ENCODE measurements at regions not wholly inside any gene's neighbourhood (a gene's known extent, or its start where the extent isn't known, plus 50 kb on each side); places are given as distances from the start of the nearest gene placed in this dataset.

DNA sequence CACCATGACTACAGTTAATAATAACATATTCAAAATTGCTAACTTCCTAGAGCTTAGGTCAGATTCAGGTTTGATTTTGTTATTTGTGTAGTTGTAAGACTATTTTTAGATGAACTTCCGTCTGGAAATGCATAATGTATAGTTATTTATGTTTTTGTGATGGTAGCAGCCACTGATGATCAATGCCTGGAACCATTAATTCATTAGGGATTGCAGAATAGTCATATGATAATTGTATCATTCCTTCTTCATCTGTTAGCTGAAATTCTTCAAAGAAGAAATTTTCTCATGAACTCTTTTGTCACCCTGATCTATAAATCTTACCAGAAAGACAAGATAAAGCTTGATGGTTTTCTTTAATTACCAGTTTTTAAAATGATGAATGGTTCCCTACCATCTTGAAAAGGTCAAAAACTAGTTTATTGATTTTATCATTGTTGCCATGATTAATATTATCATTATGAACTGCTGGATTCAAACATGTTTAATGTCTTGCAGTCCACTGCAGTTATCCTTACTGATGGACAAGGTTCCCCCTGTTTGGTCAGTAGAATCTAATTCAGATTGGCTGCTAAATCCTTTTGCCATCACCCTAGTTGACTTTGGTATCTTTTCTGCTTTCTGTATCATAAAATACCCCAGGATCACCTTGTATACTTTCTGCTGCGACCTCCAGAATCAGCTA is 433.3 kb downstream of the GPAM start:
- no peak for DNase-seq

DNA sequence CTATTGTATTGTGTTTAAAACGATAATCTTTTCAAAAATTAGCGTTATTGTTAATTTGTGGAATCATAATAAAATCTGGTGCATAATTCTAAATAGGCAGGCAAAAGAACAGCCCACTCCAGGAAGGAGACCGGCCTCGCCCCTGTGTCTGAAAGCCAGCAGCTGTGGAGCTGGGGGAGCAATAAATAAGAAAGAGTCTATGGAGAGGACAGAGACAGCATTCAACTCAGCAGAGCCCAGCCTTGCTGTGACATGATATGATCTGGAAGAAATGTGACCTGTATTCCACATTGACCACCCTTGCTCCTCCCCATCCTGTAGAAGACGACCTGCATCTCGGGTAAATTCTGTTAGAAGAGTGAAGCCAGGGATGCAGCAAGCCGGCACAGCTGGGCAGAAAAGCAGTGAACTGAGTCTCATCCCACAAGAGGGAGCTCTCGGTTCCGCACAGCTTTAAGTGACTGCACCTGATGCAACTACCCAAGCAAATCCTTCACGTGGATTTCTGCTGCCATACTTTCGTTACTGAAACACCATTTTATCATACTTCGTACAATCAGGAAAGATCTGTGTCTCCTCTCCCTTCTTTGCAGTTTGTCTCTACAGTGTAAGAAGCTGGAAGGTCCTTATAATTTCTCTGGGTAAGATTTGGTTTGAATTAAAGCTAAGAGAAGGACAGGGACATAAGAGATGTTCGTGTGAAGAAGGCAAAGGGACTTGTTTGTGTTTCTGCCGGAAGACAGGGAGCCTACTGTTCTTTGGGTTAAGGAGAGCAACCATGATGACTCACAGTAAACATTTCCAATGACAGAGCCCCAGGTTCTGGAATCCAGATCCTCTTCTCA is 427.1 kb downstream of the GPAM start:
- DNase-seq, result peak; percentile 65

DNA sequence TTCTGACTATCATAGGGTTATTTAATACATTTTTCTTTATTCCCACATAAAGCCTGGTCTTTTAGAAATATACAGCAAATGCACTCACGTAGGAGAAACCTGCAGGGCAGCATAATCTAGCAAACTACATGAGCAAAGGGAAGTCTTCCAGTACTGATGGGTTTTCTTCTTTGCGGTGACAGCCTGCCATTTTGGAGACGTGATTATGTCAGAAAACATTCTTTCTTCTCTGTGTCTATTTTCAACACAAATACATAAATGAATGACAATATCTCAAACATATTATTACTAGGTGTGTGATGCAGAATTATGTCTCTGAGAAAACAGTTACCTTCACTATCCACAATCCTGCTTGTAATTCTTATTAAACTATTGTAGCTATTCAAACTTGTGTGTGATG is 425.0 kb downstream of the GPAM start:
- no peak for DNase-seq

DNA sequence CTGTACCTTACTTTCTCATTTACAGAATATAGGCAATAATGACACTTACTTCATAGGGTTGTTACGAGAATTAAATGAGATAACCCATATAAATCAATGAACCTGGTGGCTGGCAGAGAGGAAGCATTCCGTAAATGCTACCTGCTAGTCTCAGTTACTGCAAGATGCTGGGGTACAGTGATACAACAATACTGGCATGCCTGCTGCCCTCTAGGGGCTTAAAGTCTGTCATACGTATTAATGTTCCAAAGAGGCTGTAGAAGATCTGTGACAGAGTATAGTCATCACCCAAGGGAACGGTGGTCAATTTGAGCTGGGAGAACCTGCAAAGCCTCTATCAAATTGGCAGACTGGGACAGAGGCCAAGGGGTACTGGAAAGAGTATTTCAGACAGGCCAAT is 421.5 kb downstream of the GPAM start:
- no peak for DNase-seq

DNA sequence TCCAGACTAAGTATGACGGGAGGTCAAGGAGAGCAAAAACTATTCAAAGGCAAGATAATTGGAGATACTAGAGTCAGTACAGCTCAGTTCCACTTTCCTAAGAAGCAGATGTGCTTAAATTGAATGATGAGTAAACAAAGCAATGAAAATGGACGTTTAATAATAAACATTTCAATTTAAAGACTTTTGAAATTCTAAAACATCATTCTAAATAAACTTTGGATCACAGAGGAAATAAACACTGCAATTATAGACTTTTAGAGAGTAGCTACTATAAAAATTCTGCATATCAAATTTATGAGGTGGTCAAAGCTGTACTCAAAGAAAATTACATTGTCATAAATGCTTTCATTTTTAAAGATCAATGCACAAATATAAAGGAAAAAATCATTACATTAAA is 418.3 kb downstream of the GPAM start:
- no peak for DNase-seq

DNA sequence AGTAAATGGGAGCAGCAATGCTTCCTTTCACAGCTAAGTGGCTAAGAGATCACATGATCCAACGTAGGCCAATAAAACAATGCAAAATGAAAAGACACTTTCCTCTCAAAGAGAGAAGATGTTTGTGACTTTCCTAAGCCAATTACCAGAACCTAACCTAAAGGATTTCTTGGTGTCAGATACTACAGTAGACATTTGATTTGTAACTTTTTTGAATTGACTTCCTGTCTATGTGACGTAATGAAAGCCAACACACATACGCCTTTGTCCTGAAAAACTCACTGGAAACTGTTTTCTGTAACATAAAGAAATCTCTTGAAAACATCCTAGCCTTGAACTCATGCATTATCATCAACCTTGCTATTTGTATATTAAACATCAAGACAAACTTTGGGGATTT is 417.1 kb downstream of the GPAM start:
- no peak for DNase-seq

DNA sequence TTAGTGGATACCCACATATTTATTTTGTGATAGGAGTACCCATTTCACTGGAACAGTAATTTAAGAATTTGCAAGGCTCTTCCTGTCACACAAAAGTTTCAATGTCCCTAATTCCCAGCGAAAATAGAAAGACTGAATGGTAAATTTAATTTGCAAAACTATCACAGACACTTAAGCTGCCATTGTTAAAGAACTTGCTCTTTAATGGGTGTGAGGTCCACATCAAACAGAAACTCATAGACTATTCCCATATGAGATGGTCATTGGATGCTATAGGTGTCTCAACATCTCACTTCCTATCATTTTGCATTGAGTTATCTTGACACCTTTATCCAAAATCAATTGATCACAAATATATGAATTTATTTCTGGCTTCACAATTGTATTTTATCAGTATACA is 415.9 kb downstream of the GPAM start:
- DNase-seq, result no peak

DNA sequence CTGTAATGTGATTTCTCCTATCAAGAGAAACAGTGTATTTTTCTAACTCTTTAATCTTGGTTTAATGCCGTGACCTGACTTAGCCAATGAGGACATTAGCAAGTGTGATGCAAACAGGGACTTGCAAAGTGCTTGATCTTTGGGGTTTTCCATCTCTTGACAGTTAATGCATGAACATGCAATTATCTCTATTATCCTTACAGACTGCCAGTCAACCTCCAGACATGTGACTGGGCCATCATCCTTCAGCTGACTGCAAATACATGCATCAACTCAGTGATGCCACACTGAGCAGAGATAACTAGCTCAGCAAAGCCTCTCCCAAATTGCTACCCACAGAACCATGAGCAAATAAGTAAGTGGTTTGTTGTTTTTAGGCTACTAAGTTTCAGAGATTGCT is 409.6 kb downstream of the GPAM start:
- DNase-seq, result no peak

DNA sequence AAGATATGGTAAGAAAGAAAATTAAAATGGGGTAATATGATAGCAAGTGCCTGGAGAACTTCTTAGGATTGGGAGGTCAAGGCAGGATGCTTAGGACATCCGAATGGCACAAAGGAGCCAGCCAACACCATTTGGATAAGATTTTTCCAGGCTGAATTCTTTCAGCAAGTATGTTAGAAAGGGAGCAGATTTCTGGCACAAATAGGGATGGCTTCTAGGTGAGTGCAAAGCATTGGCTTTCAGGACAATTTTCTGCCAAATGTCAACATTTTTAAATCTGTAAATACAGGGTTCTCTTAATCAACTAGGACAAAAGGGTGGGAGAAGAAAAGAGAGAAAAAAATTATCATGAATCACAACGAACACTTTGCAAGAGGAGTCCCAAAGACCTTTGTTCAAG is 409.1 kb downstream of the GPAM start:
- DNase-seq, result no peak

DNA sequence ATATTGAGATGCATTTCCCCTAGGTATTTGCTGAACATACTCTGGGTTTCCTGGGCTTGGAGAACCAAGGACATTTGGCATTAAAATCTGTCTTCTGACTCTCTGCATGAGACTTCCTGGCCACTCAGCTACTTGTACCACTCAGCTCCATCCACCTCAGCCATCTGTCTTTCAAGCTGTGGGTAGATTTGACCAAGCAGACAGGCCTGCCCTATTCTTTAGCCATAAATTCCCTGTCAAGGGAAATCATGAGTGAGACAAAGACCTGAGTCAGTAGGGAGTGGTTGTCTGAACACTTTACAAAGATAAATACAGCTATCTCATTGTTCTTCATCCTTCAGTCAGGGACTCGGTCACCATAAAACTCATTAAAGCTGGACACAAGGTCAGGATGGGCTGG is 399.1 kb downstream of the GPAM start:
- DNase-seq, result no peak

DNA sequence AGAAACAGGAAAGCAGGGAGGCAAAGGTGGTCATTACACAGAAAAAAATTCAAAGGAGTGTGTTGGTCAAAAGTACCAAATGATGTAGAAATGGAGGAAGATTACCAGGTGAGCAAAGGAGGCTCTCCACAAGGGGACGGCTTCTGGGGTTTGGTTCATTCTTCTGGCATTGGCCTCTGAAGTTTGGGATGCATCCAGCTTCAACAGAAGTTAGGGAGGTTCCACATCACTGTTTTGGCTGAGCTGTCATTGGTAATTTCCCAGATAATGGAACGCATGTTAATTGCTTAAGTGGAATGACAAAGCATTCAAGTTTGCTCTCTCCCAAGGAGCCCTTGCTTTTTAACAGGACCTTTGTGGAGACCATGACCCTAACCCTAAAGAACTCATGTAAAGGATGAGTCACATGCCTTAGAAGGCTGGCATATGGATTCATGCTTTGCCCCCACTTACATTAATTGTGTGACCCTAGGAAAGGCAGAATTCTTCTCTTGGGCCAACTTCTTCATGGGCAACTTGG is 398.6 kb downstream of the GPAM start:
- no peak for DNase-seq

DNA sequence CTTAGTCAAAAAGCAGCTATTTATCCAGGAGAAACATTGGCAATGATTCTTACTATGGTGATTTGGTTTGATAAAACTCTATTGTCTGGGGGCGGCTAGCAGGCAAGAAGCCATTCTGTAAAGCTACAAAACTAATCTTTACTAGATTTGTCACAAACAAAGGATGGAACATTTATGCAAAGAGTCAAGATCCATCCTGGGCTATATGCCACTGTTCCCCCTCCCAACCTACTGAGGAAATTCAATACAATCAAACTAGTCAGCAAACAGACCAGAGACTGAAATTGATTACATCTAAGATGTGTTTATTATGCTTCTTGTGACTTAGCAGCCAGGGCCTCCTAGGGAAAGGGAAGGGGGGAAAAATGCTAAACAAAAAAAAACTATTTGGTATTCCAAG is 397.6 kb downstream of the GPAM start:
- no peak for DNase-seq

DNA sequence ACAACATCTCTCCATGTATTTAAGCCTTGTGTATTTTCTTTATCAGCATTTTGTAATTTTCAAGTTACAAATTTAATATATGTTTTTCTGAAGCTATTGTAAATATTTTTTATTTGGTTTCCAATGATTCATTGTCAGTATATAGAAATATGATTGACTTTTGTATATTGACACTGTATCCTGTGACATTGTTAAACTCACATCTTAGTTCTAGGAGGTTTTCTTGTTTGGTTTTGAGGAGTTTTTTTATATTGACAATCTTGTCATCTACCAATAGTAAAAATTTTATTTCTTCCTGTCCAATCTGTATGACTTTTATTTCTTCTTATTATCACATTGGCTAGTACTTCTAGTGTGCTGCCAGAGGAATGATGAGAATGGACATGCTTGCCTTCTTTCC is 393.7 kb downstream of the GPAM start:
- DNase-seq, result no peak

DNA sequence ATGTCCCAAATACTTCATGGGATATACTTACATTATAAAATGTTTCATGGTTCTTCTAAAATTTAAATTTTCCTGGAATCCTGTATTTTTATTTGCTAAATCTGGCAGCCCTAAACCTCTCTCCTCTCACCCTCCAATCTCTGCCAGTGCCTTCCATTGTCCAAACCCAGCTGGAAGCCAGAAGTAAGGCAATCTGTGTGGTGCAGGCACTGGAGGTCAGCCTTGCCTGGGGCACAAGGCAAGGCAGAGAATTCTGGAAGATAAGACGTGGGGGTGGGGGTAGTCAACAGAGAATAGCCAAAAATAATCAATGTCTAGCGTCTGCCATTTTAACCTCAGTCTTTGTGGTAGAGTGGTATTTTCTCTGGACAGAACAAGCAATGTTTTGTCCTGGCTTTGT is 381.7 kb downstream of the GPAM start:
- no peak for DNase-seq

DNA sequence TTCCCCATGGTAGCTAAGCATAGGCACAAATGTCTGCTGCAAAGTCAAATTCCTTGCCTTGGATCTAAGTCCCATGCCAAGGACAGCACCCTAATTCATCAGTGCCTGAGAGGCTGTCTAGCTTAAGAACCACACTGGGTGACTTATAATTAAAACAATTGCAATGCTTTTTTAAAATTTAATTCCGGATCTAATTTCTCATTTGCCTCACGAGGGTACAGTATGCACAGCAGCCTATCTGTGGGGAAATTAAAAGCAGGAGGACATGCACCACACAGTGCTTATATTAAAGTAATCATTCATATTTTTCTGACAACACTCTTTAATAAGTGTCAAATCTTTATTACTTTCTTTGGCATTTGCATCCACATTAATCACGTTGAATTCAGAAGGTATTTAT is 378.8 kb downstream of the GPAM start:
- no peak for DNase-seq

DNA sequence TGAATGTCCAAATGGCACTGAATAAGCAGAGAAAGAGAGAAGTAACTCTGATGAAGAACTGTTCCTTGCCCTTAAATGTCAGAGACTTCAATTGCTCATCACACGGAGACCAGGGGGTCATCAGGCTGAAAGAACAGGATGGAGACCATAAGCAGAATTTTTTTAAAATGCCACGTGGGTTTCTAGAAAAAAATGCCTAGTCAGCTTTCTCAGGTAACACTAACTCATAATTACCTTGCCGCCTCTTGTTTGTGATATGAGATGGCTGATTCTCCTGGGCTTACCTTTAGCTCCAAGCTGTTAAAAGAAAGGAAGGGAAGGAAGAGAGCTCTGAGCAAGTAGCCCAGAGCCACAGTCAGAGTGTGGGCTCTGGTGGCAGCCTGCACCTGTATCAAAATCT is 372.0 kb downstream of the GPAM start:
- DNase-seq, result no peak

DNA sequence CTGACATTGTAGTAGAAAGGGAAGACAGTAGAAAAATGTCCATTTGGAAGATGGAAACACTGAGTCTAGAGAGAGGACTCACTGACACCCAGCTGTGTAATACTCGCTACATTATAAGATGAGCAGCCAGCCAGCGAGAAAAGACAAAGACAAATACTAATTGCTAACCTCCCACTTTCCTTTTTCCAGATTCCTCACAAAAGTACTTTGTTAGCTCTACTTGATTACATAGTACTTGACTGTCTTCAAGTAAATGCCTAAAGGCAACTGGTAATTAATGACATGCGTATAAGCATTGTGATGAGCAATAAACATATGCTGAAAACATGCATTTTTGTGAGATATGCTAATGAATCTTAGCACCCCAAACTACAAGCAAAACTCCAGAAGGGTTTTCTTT is 363.1 kb downstream of the GPAM start:
- DNase-seq, result no peak

DNA sequence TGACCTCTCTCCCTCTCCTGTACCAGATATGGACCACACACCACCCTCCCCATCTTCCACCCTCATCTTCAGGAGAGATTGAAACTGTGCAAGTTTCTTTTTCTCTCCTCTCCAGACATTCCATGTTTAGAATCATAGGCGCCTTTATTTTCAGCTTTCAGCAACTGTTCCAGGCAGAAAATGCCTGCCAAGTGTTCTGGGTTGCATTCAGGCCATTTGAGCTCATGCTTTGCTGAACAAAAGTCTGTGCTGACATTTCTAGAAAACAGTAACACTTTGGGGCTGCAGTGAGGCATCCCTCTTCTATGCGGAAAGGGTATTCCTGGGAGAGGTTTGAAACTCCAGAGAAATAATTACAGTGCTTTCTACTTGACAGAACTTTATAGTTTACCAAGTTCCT is 361.7 kb downstream of the GPAM start:
- no peak for DNase-seq

DNA sequence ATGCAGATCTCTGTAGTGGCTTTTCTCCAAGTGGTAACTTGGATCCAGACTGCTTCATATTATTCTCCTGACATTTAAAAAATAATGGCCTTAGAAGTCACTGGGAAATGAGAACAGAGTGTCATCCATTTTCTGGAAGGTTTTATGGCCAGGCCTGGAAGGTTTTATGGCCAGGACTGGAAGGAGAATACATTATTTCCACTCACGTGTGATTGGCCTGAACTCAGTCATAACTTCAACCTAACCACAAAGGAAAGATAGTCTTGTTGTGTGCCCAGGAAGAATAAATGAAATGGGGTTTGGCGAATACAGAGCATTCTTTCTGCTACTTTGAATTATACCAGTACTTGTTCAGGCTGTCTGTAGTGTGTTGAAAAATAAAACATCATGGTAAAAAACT is 360.9 kb downstream of the GPAM start:
- DNase-seq, result peak; percentile 40

DNA sequence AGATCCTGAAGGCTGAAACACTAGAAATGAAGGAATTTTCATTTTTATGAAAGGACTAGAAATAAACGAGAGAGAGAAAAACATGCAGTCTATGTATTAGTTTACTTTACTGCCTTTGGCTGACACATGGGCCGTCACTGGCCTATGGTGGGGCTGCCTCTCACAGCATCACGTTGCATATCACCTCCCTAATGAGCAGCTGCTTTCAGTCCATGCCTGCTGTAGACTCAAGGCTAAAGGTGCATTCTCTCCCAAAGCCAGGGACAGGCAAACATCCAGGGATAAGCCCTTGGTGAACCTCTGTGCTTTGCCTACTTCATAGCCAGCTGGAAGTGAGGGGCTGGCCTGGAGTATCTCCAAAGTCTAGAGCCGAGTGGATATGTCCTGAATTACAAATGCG is 359.4 kb downstream of the GPAM start:
- no peak for DNase-seq

DNA sequence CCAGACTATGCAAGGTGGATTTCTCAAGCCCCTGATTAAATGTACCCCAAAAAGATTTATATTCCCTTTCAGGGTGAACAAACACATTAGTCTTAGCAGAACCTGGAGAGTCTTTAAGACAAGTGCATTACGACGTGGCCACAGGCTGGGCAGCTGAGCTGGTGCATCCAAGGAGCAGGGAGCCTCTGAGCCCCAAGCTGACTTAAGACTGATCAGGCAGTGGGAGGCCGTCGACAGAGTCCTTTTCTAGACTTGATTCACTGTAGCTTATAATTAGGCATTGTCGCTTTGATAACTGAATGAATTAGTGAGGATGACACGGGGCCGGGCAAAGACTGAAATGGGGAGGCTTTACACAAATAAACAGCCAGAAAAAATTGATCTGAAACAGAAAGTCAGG is 353.2 kb downstream of the GPAM start:
- DNase-seq, result no peak

DNA sequence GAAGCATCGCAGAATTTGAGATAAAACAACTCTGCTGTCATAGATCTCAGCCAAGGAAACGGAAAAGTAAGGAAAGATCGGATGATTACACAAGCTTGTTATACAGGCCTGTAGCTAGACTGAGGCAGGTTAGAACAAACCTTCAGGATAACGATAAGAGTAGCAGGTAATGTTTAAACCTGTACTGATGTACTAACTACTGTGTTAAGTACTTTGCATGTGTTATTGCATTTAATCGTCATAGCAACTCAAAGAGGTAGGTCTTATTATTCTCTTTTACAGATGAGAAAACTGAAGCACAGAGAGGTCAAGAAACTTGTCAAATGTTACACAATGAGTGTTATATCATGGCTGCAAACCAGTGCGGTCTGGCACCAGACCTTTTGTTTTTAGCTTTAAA is 352.5 kb downstream of the GPAM start:
- no peak for DNase-seq

DNA sequence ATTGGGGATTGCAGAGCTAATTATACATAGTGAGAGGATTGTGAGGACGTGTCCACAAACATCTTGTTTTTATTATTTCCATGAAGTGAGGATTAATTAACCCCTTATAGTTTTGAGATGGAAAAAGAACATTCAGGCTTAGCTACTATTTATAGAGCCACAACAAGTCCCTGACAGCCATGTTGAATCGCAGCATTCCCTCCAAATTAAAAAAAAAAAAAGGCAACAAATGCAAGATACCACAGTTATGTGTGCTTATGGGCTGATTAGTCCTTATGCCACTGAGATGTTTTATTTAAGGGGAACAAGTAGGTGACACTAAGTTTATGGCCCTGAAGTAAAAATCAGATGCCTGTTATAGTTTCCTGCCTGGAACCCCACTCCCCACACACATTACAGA is 350.3 kb downstream of the GPAM start:
- peak; percentile 35 for DNase-seq

DNA sequence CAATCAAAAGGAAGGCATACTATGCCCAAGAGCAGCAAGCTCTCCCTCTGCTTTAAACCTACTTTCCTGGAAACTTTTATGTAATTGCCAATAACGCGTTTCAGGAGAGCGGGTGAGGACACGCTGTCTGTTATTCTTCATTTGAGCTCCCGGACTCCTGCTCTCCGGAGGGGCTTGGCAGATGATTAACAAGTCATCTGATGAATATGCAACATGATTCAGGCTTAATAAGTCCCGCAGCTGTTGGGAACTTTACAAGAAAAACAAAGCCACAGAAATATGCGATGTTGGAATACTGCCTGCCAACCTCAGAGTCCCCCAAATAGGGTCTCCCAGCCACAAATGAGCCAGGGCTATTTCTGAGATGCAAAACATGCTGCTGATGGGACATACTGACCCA is 348.0 kb downstream of the GPAM start:
- DNase-seq, result peak; percentile 97

DNA sequence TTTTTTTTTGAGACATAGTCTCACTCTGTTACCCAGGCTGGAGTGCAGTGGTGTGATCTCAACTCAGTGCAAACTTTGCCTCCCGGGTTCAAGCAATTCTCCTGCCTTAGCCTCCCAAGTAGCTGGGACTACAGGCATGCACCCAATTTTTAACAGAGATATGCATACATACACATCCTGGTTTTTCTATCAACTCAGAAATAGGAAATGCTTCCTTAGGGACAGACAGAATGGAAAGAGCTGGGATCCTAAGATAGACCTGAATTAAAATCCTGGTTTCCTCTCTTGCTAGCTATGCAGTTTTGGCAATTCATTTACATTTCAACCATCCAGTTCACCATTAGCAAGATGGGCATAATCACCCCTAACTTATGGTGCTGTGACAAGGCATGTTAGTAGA is 347.5 kb downstream of the GPAM start:
- peak; percentile 48 for DNase-seq

Data from fibroblast of upper back skin (primary cell).